ENCODE measurements at regions not wholly inside any gene's neighbourhood (a gene's known extent, or its start where the extent isn't known, plus 50 kb on each side); places are given as distances from the start of the nearest gene placed in this dataset.

- DNase-seq (ENCODE audit: low read depth) = no peak
- H3K4me3 ChIP-seq (ENCODE audit: low read depth, low read length) = no peak overlapping the region
Observed at GRCh38 chr5:17897776-17898175, 263.5 kb downstream of the TAF11L14 start.

GRCh38 chr5:17898766-17899165, 264.5 kb downstream of the TAF11L14 start:
- Histone ChIP-seq H3K36me3 (ENCODE audit: control insufficient read depth, insufficient read depth, low read length) (no peaks in the 10 kb centered on the region), H3K27me3 (ENCODE audit: control insufficient read depth, insufficient read depth, low read length) (no peaks in the 10 kb centered on the region), H3K4me3 (ENCODE audit: low read depth, low read length) (no peak overlapping the region)
- no peak for DNase-seq (ENCODE audit: low read depth)
- no peak for TF ChIP-seq CTCF (IDR thresholded peaks at IDR 0.05; ENCODE audit: insufficient read depth, low read length, poor library complexity, severe bottlenecking)

More at GRCh38 chr5:17897776-17898175, 263.5 kb downstream of the TAF11L14 start:
- no peak for TF ChIP-seq CTCF (IDR thresholded peaks at IDR 0.05; ENCODE audit: insufficient read depth, low read length, poor library complexity, severe bottlenecking)
- Histone ChIP-seq H3K36me3 (ENCODE audit: control insufficient read depth, insufficient read depth, low read length) (no peaks in the 10 kb centered on the region), H3K27me3 (ENCODE audit: control insufficient read depth, insufficient read depth, low read length) (no peaks in the 10 kb centered on the region)

GRCh38 chr5:17907094-17907493, 272.8 kb downstream of the TAF11L14 start:
- H3K36me3 ChIP-seq (ENCODE audit: control insufficient read depth, insufficient read depth, low read length) = no peaks in the 10 kb centered on the region
- no peak overlapping the region for H3K4me3 ChIP-seq (ENCODE audit: low read depth, low read length)
- DNase-seq (ENCODE audit: low read depth) = no peak
- no peak for TF ChIP-seq CTCF (IDR thresholded peaks at IDR 0.05; ENCODE audit: insufficient read depth, low read length, poor library complexity, severe bottlenecking)
- no peaks in the 10 kb centered on the region for H3K27me3 ChIP-seq (ENCODE audit: control insufficient read depth, insufficient read depth, low read length)

DNA sequence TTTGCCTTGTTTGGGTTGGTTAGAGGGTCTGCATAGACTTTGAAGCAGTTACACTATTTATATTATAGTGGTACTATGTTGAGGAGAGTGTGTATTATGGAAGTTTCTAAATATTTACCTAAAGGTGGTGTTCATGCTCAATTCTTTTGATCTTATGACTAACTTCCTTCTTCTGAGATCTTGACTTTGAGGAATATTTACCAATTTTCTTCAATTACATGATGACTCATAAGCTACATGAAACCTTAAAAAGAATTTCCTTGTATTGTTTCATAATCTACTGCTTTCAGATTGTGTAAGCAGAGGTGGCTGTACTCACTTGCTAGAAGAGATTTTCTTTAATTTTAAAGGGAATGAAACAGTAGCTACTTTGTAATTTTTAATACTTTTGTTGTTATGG, 276.1 kb downstream of the TAF11L14 start:
- DNase-seq (ENCODE audit: low read depth) = no peak
- Histone ChIP-seq H3K4me3 (ENCODE audit: low read depth, low read length) (no peak overlapping the region), H3K36me3 (ENCODE audit: control insufficient read depth, insufficient read depth, low read length) (no peaks in the 10 kb centered on the region), H3K27me3 (ENCODE audit: control insufficient read depth, insufficient read depth, low read length) (no peaks in the 10 kb centered on the region)
- TF ChIP-seq CTCF (IDR thresholded peaks at IDR 0.05; ENCODE audit: insufficient read depth, low read length, poor library complexity, severe bottlenecking) = no peak

GRCh38 chr5:17912794-17913193, 278.5 kb downstream of the TAF11L14 start:
- no peak for TF ChIP-seq CTCF (IDR thresholded peaks at IDR 0.05; ENCODE audit: insufficient read depth, low read length, poor library complexity, severe bottlenecking)
- Histone ChIP-seq H3K4me3 (ENCODE audit: low read depth, low read length) (no peak overlapping the region), H3K36me3 (ENCODE audit: control insufficient read depth, insufficient read depth, low read length) (no peaks in the 10 kb centered on the region), H3K27me3 (ENCODE audit: control insufficient read depth, insufficient read depth, low read length) (no peaks in the 10 kb centered on the region)
- no peak for DNase-seq (ENCODE audit: low read depth)

DNA sequence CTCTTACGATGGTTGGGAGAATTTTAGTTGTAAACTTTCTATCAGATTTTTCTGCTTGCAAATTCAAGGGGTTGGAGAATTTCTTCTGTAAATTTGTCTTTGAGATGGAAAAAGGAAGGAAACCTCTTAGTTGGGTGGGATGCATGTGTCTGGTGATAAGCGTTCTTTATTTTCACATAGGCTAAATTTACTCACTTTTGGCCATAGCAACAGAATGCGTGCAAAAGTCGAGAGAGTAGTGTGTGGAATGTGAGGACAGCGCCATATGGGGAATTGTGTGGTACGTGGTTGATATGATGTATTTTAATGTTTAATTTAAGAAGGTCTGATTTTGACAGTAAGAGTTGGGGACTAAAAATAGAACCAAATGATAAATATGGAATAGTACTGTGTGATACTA, 282.2 kb downstream of the TAF11L14 start:
- H3K4me3 ChIP-seq (ENCODE audit: low read depth, low read length) = no peak overlapping the region
- TF ChIP-seq CTCF (IDR thresholded peaks at IDR 0.05; ENCODE audit: insufficient read depth, low read length, poor library complexity, severe bottlenecking) = no peak
- no peaks in the 10 kb centered on the region for H3K36me3 ChIP-seq (ENCODE audit: control insufficient read depth, insufficient read depth, low read length)
- H3K27me3 ChIP-seq (ENCODE audit: control insufficient read depth, insufficient read depth, low read length) = no peaks in the 10 kb centered on the region
- DNase-seq (ENCODE audit: low read depth) = no peak

All from kidney epithelial cell (primary cell).